IMR-90 (cell line): ENCODE measurements at regions not wholly inside any gene's neighbourhood (a gene's known extent, or its start where the extent isn't known, plus 50 kb on each side); places are given as distances from the start of the nearest gene placed in this dataset.

Source experiments
- ATAC-seq: fragments of 200-7000 bp; cut with Tn5 transposase; 2 replicates; pipeline ENCODE4 v1.9.1; 2020; ENCODE audit warnings: low read depth, mild to moderate bottlenecking, moderate library complexity
- BruUV-seq: library from RNA; stranded (reverse); fragments of 400-500 nt; replicated peaks from 2 replicates; lab custom pipeline; 2021; lab: Mats Ljungman, UMichigan
- CTCF ChIA-PET: fragments of 300-600 bp; formaldehyde crosslinking; extraction: SDS; loops from one replicate; lab custom pipeline; 2021; ENCODE audit warnings: antibody characterized with exemption; lab: Yijun Ruan, JAX
- POLR2A ChIA-PET: fragments of 300-600 bp; sonication (Branson Sonifier 250); formaldehyde crosslinking; loops from one replicate; lab custom pipeline; 2022; ENCODE audit warnings: antibody characterized with exemption; ENCODE audit not compliant: unreplicated experiment; lab: Charles Lee
- DNase-seq: peaks from one replicate; pipeline ENCODE4 v3.0.0; 2013
- H2AFZ ChIP-seq: replicated peaks from 2 replicates; pipeline ENCODE3; 2013; ENCODE audit warnings: low read length, mild to moderate bottlenecking; ENCODE audit not compliant: poor library complexity
- H2AK5ac ChIP-seq: 2 replicates; pipeline ENCODE4 v1.6.1; 2013; ENCODE audit warnings: low read depth, low read length, inconsistent platforms
- H2AK9ac ChIP-seq: replicated peaks from 2 replicates; pipeline ENCODE3; 2013; ENCODE audit warnings: mild to moderate bottlenecking, low read depth, low read length, moderate library complexity; ENCODE audit not compliant: poor library complexity
- H2BK120ac ChIP-seq: 2 replicates; pipeline ENCODE4 v1.6.1; 2013; ENCODE audit warnings: low read depth, low read length, inconsistent platforms
- H2BK15ac ChIP-seq: 3 replicates; pipeline ENCODE4 v1.6.1; 2013; ENCODE audit warnings: low read depth, low read length, inconsistent platforms
- H2BK20ac ChIP-seq: 2 replicates; pipeline ENCODE4 v1.6.1; 2013; ENCODE audit warnings: low read depth, mild to moderate bottlenecking, inconsistent platforms, low read length, moderate library complexity
- H2BK5ac ChIP-seq: 2 replicates; pipeline ENCODE4 v1.6.1; 2013; ENCODE audit warnings: mild to moderate bottlenecking, low read depth, low read length, inconsistent platforms; ENCODE audit not compliant: poor library complexity, severe bottlenecking
- H3K14ac ChIP-seq: replicated peaks from 2 replicates; pipeline ENCODE4 v1.6.1; 2013; ENCODE audit warnings: low read depth, low read length, inconsistent platforms
- H3K18ac ChIP-seq: 2 replicates; pipeline ENCODE4 v1.6.1; 2013; ENCODE audit warnings: low read depth, low read length, control low read depth
- H3K23ac ChIP-seq: 2 replicates; pipeline ENCODE4 v1.6.1; 2013; ENCODE audit warnings: low read depth, low read length, inconsistent platforms
- H3K27ac ChIP-seq: 2 replicates; pipeline ENCODE4 v1.5.1; 2013; ENCODE audit warnings: mild to moderate bottlenecking, control low read depth, low read length; ENCODE audit not compliant: insufficient read depth
- H3K27me3 ChIP-seq: 2 replicates; pipeline ENCODE4 v1.6.1; 2013; ENCODE audit warnings: low read length; ENCODE audit not compliant: control insufficient read depth, insufficient read depth
- H3K36me3 ChIP-seq: 2 replicates; pipeline ENCODE4 v1.6.1; 2013; ENCODE audit warnings: low read length, mixed read lengths; ENCODE audit not compliant: control insufficient read depth, insufficient read depth
- H3K4ac ChIP-seq: 2 replicates; pipeline ENCODE4 v1.6.1; 2013; ENCODE audit warnings: low read depth, low read length, inconsistent platforms
- H3K4me1 ChIP-seq: 2 replicates; pipeline ENCODE4 v1.6.1; 2013; ENCODE audit warnings: low read length, mixed read lengths; ENCODE audit not compliant: control insufficient read depth, insufficient read depth
- H3K4me2 ChIP-seq: 2 replicates; pipeline ENCODE4 v1.6.1; 2013; ENCODE audit warnings: low read depth, mild to moderate bottlenecking, control low read depth, low read length, moderate library complexity
- H3K4me3 ChIP-seq: 2 replicates; pipeline ENCODE4 v1.5.1; 2013; ENCODE audit warnings: low read depth, mild to moderate bottlenecking, control low read depth, low read length, moderate library complexity; ENCODE audit not compliant: insufficient read depth
- H3K56ac ChIP-seq: 2 replicates; pipeline ENCODE4 v1.6.1; 2013; ENCODE audit warnings: low read length, inconsistent platforms; ENCODE audit not compliant: insufficient read depth; ENCODE audit errors: extremely low read depth
- H3K79me1 ChIP-seq, 2 experiments: 2 replicates each; pipeline ENCODE4 v1.6.1; 2013; ENCODE audit warnings: low read length in 2 of 2, inconsistent platforms in 1 of 2, low read depth in 1 of 2
- H3K9ac ChIP-seq: 2 replicates; pipeline ENCODE4 v1.6.1; 2013; ENCODE audit warnings: low read depth, low read length, control low read depth
- H3K9me1 ChIP-seq: 2 replicates; pipeline ENCODE4 v1.6.1; 2013; ENCODE audit warnings: low read length, inconsistent platforms; ENCODE audit not compliant: insufficient read depth
- H3K9me3 ChIP-seq: 2 replicates; pipeline ENCODE4 v1.6.1; 2013; ENCODE audit warnings: low read length; ENCODE audit not compliant: control insufficient read depth, insufficient read depth
- H4K20me1 ChIP-seq: 2 replicates; pipeline ENCODE4 v1.6.1; 2013; ENCODE audit warnings: low read length, inconsistent platforms; ENCODE audit not compliant: insufficient read depth
- H4K5ac ChIP-seq: 2 replicates; pipeline ENCODE4 v1.6.1; 2013; ENCODE audit warnings: mild to moderate bottlenecking, low read depth, low read length, control low read depth
- H4K8ac ChIP-seq, 2 experiments: 2 replicates each; pipeline ENCODE4 v1.6.1; 2013; ENCODE audit warnings: low read depth in 2 of 2, low read length in 2 of 2, control low read depth in 1 of 2, inconsistent platforms in 1 of 2
- H4K91ac ChIP-seq: 2 replicates; pipeline ENCODE4 v1.6.1; 2013; ENCODE audit warnings: low read depth, low read length, inconsistent platforms; ENCODE audit not compliant: insufficient read depth
- CEBPB ChIP-seq: IDR thresholded peaks from 2 replicates; pipeline ENCODE4 v1.6.1; 2012; ENCODE audit warnings: low read depth, low read length, improper control_type of control experiment
- MXI1 ChIP-seq: IDR thresholded peaks from 2 replicates; pipeline ENCODE4 v1.6.1; 2012; ENCODE audit warnings: low read depth, mild to moderate bottlenecking, low read length, moderate library complexity, borderline replicate concordance
- NFE2L2 ChIP-seq: fragments of 150-350 bp; IDR thresholded peaks from 2 replicates; pipeline ENCODE4 v1.6.1; 2016; ENCODE audit warnings: low read depth, mild to moderate bottlenecking, low read length
- POLR2A ChIP-seq: IDR thresholded peaks from 2 replicates; pipeline ENCODE4 v1.6.1; 2012; ENCODE audit warnings: mild to moderate bottlenecking, low read depth, low read length
- RAD21 ChIP-seq: IDR thresholded peaks from 2 replicates; pipeline ENCODE4 v1.6.1; 2012; ENCODE audit warnings: low read length, improper control_type of control experiment
- RFX5 ChIP-seq: IDR thresholded peaks from 2 replicates; pipeline ENCODE4 v1.8.0; 2012; ENCODE audit warnings: low read depth, mild to moderate bottlenecking, low read length, moderate library complexity
- SMC3 ChIP-seq: fragments of 150-350 bp; IDR thresholded peaks from 2 replicates; pipeline ENCODE4 v1.6.1; 2016; ENCODE audit warnings: low read depth, mild to moderate bottlenecking, antibody characterized with exemption, low read length, moderate library complexity
- WGBS, 2 experiments: methylation state at CpG; one replicate each; pipeline versions ENCODE4 v1.1.5 to v1.1.7; 2013; ENCODE audit warnings: missing lambda C conversion rate in 2 of 2; ENCODE audit not compliant: insufficient read length in 1 of 2; ENCODE audit errors: extremely low coverage in 2 of 2; 5-methylcytosine and 5-hydroxymethylcytosine counted together
- dilution Hi-C: fragments of 300-500 bp; cut with HindIII; formaldehyde crosslinking; loops from one replicate; pipeline ENCODE4 v1.14.3; 2018; ENCODE audit warnings: low sequenced_read_pairs; ENCODE audit not compliant: unreplicated experiment
- in situ Hi-C: fragments of 300-500 bp; cut with MboI; formaldehyde crosslinking; loops from 3 replicates; pipeline ENCODE4 v1.14.3; 2019; ENCODE audit warnings: low sequenced_read_pairs, inconsistent platforms, mixed read lengths
- intact Hi-C: fragments of 100-400 bp; cut with micrococcal nuclease; formaldehyde crosslinking; loops from 2 replicates; pipeline ENCODE4 v1.10.0; 2022
- TF ChIP-seq, protein P1 (sequence below): fragments of 150-350 bp; IDR thresholded peaks from 2 replicates; pipeline ENCODE4 v1.6.1; 2016; ENCODE audit warnings: low read depth, mild to moderate bottlenecking, low read length, moderate library complexity, borderline replicate concordance

DNA sequence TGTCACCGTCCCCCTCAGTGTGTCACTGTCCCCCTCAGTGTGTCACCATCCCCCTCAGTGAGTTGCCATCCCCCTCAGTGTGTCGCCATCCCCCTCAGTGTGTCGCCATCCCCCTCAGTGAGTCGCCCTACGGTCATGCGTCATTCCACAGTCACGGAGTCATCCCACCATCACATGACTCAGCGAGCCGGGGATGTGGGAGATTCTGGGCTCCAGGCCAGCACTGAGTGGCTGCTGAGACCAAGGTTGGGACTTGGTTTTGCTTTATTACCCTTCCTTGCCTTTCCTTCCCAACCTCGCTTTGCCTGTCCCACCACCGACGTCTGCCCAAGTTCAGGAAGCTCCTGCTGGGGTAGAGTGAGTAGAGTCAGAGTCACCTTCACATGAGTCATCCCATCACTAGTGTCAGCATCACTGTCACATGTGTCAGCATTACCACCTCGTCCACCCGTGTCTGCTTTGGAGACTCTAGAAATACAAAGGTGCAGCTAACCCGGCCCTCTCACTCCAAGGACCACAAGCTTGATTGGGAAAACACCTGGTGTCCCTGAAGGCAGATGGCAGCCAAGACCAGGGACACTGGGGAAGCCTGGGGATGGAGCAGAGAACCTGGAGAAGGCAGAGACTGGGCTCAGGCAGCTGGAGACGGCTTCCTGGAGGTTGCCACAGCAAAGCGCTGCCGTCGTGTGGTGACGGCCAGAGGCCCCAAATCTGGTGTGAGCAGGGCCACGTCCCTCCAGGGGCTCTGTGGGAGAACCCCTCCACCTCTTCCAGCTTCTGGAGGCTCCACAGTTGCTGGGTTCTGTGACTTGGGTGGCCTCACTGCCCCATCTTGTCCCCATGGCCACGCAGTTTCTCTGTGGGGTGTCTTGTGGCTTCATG lies 485.2 kb upstream of the SALL3 start:
- H3K23ac ChIP-seq: no peak overlapping the region

More for the DNA sequence above, 485.2 kb upstream of the SALL3 start:
- no peak for TF ChIP-seq RAD21
- TF ChIP-seq POLR2A: no peak
- TF ChIP-seq RFX5: no peak
- TF ChIP-seq, protein P1, sequence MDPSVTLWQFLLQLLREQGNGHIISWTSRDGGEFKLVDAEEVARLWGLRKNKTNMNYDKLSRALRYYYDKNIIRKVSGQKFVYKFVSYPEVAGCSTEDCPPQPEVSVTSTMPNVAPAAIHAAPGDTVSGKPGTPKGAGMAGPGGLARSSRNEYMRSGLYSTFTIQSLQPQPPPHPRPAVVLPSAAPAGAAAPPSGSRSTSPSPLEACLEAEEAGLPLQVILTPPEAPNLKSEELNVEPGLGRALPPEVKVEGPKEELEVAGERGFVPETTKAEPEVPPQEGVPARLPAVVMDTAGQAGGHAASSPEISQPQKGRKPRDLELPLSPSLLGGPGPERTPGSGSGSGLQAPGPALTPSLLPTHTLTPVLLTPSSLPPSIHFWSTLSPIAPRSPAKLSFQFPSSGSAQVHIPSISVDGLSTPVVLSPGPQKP: no peak
- no peak for TF ChIP-seq CEBPB
- no peak for TF ChIP-seq SMC3
- no peak for TF ChIP-seq MXI1
- no peak for TF ChIP-seq NFE2L2
- Histone ChIP-seq H3K9me3 (peaks cover 54% of the 10 kb centered on the region), H3K4me2 (no peak overlapping the region), H2AK5ac (no peak overlapping the region), H2AK9ac (no peak overlapping the region), H3K79me1 (no peaks in the 10 kb centered on the region), H2AFZ (no peak overlapping the region), H2BK15ac (no peak overlapping the region), H4K8ac (no peak overlapping the region), H3K27ac (no peak overlapping the region), H3K9me1 (no peaks in the 10 kb centered on the region), H3K14ac (no peak overlapping the region), H2BK20ac (no peak overlapping the region), H2BK120ac (no peak overlapping the region), H2BK5ac (no peak overlapping the region), H3K4me3 (no peak overlapping the region), H4K5ac (no peak overlapping the region), H3K4ac (no peak overlapping the region), H4K20me1 (no peaks in the 10 kb centered on the region), H3K9ac (no peak overlapping the region), H3K18ac (no peak overlapping the region), H3K56ac (no peak overlapping the region), H3K36me3 (no peaks in the 10 kb centered on the region), H3K4me1 (no peaks in the 10 kb centered on the region), H3K27me3 (no peaks in the 10 kb centered on the region), H4K91ac (no peak overlapping the region)
- intact Hi-C loops: no loop called here
- CTCF ChIA-PET: no interaction called here
- ATAC-seq (no peak), DNase-seq (no peak)
- POLR2A ChIA-PET: no interaction called here
- in situ Hi-C loops: no loop called here
- dilution Hi-C loops: no loop called here
- WGBS, 2 experiments: no CpG with 5 or more reads among the region's 22 CpGs
- no TSS peak for BruUV-seq
